ENCODE measurements at regions not wholly inside any gene's neighbourhood (a gene's known extent, or its start where the extent isn't known, plus 50 kb on each side); places are given as distances from the start of the nearest gene placed in this dataset.

- TF ChIP-seq CTCF (conservative IDR thresholded peaks at IDR 0.05): no peak
- TF ChIP-seq ZFX (IDR thresholded peaks at IDR 0.05): no peak
Measured at GRCh38 chr16:9351841-9352434, 260.5 kb downstream of the HAPSTR1 start.

All from C4-2B (cell line).